ENCODE measurements at regions not wholly inside any gene's neighbourhood (a gene's known extent, or its start where the extent isn't known, plus 50 kb on each side); places are given as distances from the start of the nearest gene placed in this dataset.

- TF ChIP-seq POLR2A (IDR thresholded peaks at IDR 0.05), result no peak
- no peak for TF ChIP-seq CTCF (IDR thresholded peaks at IDR 0.05)
- no peak for TF ChIP-seq EP300 (IDR thresholded peaks at IDR 0.05)
Observed at GRCh38 chr5:89072842-89073672, 190.1 kb upstream of the MEF2C start.
